Sigmoid colon (tissue), 6 donors: ENCODE measurements at regions not wholly inside any gene's neighbourhood (a gene's known extent, or its start where the extent isn't known, plus 50 kb on each side); places are given as distances from the start of the nearest gene placed in this dataset.

Source experiments
- DNase-seq: peaks from one replicate; pipeline ENCODE4 v3.0.0-alpha.2; 2019
- H3K27ac ChIP-seq, 4 donors: fragments of 200-600 bp; sonication (generic); one replicate each; pipeline ENCODE4 v1.5.1; 2016 to 2019; ENCODE audit warnings: mild to moderate bottlenecking in 1 of 4
- H3K27me3 ChIP-seq, 3 donors: fragments of 200-600 bp; sonication (generic); one replicate each; pipeline ENCODE4 v1.5.1; 2019; ENCODE audit warnings: mild to moderate bottlenecking in 1 of 3
- H3K36me3 ChIP-seq, 4 donors: fragments of 200-600 bp; sonication (generic); one replicate each; pipeline ENCODE4 v1.5.1; 2016 to 2019
- H3K4me1 ChIP-seq, 4 donors: fragments of 200-600 bp; sonication (generic); one replicate each; pipeline ENCODE4 v1.5.1; 2017 to 2019
- H3K4me3 ChIP-seq, 4 donors: fragments of 200-600 bp; sonication (generic); one replicate each; pipeline ENCODE4 v1.5.1; 2017 to 2019; ENCODE audit warnings: mild to moderate bottlenecking in 2 of 4, moderate library complexity in 1 of 4
- H3K9me3 ChIP-seq, 4 donors: fragments of 200-600 bp in 3 of 4; sonication (generic) in 3 of 4; one replicate each; pipeline versions ENCODE4 v1.5.1 to v1.6.1; 2013 to 2019
- CTCF ChIP-seq, 4 experiments: fragments of 450-650 bp in 3 of 4; fragments of 200-600 bp in 1 of 4; IDR thresholded peaks; one replicate each; pipeline ENCODE4 v1.5.1; 2016 to 2019; ENCODE audit warnings: antibody characterized with exemption in 4 of 4, mild to moderate bottlenecking in 3 of 4, moderate library complexity in 2 of 4
- EP300 ChIP-seq, 4 donors: sonication (generic); formaldehyde crosslinking; IDR thresholded peaks; one replicate each; pipeline ENCODE4 v1.6.1; 2017; ENCODE audit warnings: antibody characterized with exemption in 4 of 4
- POLR2A ChIP-seq, 2 donors: fragments of 450-650 bp; IDR thresholded peaks; one replicate each; pipeline ENCODE4 v1.6.1; 2016; ENCODE audit warnings: antibody characterized with exemption in 2 of 2, mild to moderate bottlenecking in 2 of 2, moderate library complexity in 2 of 2
- POLR2AphosphoS5 ChIP-seq, 4 donors: sonication (generic); formaldehyde crosslinking; IDR thresholded peaks; one replicate each; pipeline ENCODE4 v1.6.1; 2017; ENCODE audit warnings: antibody characterized with exemption in 4 of 4
- WGBS, 2 donors: extraction: QIAGEN DNeasy Blood & Tissue Kit; methylation state at CpG; one replicate each; pipeline ENCODE4 v1.1.7; 2013; 5-methylcytosine and 5-hydroxymethylcytosine counted together
- intact Hi-C: fragments of 100-400 bp; cut with DNase I; formaldehyde crosslinking; loops from one replicate; pipeline ENCODE4 v1.15.1; 2023
- donor health status: healthy with polysubstance abuse.
- donor health status: healthy.

GRCh38 chr12:40534828-40535227 lies 157.4 kb upstream of the CNTN1 start:
- H3K4me1 ChIP-seq = no peaks in the 10 kb centered on the region
- intact Hi-C loops = no loop called here
- H3K27ac ChIP-seq = no peak overlapping the region
- DNase-seq = no peak
- no peaks in the 10 kb centered on the region for H3K36me3 ChIP-seq
- WGBS, 2 donors = 14 to 44% methylated on average over 4 of the region's 4 CpGs
- TF ChIP-seq EP300 (IDR thresholded peaks at IDR 0.05) (no peak), CTCF (IDR thresholded peaks at IDR 0.05) (no peak), POLR2A (IDR thresholded peaks at IDR 0.05) (no peak), POLR2AphosphoS5 (IDR thresholded peaks at IDR 0.05) (no peak)
- H3K9me3 ChIP-seq = no peaks in the 10 kb centered on the region
- no peak overlapping the region for H3K4me3 ChIP-seq
- no peaks in the 10 kb centered on the region for H3K27me3 ChIP-seq

- TF ChIP-seq POLR2AphosphoS5 (IDR thresholded peaks at IDR 0.05) (no peak), CTCF (IDR thresholded peaks at IDR 0.05) (no peak), POLR2A (IDR thresholded peaks at IDR 0.05) (no peak), EP300 (IDR thresholded peaks at IDR 0.05) (no peak)
- intact Hi-C loops = no loop called here
- Histone ChIP-seq H3K36me3 (no peaks in the 10 kb centered on the region), H3K9me3 (peaks cover 0 to 2% (median under 1%) of the 10 kb centered on the region in 4 donors), H3K27ac (no peak overlapping the region), H3K4me3 (no peak overlapping the region), H3K27me3 (no peaks in the 10 kb centered on the region), H3K4me1 (no peaks in the 10 kb centered on the region)
- WGBS, 2 donors = 84 to 87% methylated on average over 1 of the region's 1 CpG
- DNase-seq = no peak
Observed at GRCh38 chr12:40551466-40551865, 140.8 kb upstream of the CNTN1 start.

- no peaks in the 10 kb centered on the region for H3K36me3 ChIP-seq
- DNase-seq = no peak
- intact Hi-C loops = no loop called here
- no peak for TF ChIP-seq POLR2A (IDR thresholded peaks at IDR 0.05)
- no peak for TF ChIP-seq EP300 (IDR thresholded peaks at IDR 0.05)
- no peak for TF ChIP-seq CTCF (IDR thresholded peaks at IDR 0.05)
- TF ChIP-seq POLR2AphosphoS5 (IDR thresholded peaks at IDR 0.05) = no peak
- no peak overlapping the region for H3K27ac ChIP-seq
- peaks cover 0 to 2% (median under 1%) of the 10 kb centered on the region in 4 donors for H3K9me3 ChIP-seq
- H3K4me3 ChIP-seq = no peak overlapping the region
- no peaks in the 10 kb centered on the region for H3K4me1 ChIP-seq
- WGBS, 2 donors = 63 to 85% methylated on average over 1 of the region's 1 CpG
- H3K27me3 ChIP-seq = no peaks in the 10 kb centered on the region
Observed at GRCh38 chr12:40552868-40553267, 139.4 kb upstream of the CNTN1 start.

- 74 to 89% methylated on average over 2 of the region's 2 CpGs for WGBS, 2 donors
- intact Hi-C loops = no loop called here
Observed at GRCh38 chr12:40557980-40558379, 134.3 kb upstream of the CNTN1 start.

More at GRCh38 chr12:40557980-40558379, 134.3 kb upstream of the CNTN1 start:
- TF ChIP-seq EP300 (IDR thresholded peaks at IDR 0.05) (no peak), POLR2A (IDR thresholded peaks at IDR 0.05) (no peak), CTCF (IDR thresholded peaks at IDR 0.05) (no peak), POLR2AphosphoS5 (IDR thresholded peaks at IDR 0.05) (no peak)
- Histone ChIP-seq H3K36me3 (no peaks in the 10 kb centered on the region), H3K4me1 (no peaks in the 10 kb centered on the region), H3K27ac (no peak overlapping the region), H3K4me3 (no peak overlapping the region), H3K27me3 (no peaks in the 10 kb centered on the region), H3K9me3 (peaks cover 0 to 2% (median 0%) of the 10 kb centered on the region in 4 donors)
- DNase-seq = no peak
